LHCN-M2 (cell line): ENCODE measurements at regions not wholly inside any gene's neighbourhood (a gene's known extent, or its start where the extent isn't known, plus 50 kb on each side); places are given as distances from the start of the nearest gene placed in this dataset.

Experiments
- DNase-seq: peaks from one replicate; pipeline ENCODE4 v3.0.0-alpha.2; 2012; ENCODE audit warnings: low read depth

GRCh38 chr9:73219985-73220626 lies 68.4 kb downstream of the ANXA1 start:
- peak; percentile 30 for DNase-seq

GRCh38 chr9:73223594-73223993 lies 71.9 kb downstream of the ANXA1 start:
- DNase-seq = no peak

GRCh38 chr9:73229543-73229942 lies 77.9 kb downstream of the ANXA1 start:
- DNase-seq = no peak

GRCh38 chr9:73230251-73230650 lies 78.6 kb downstream of the ANXA1 start:
- DNase-seq = no peak

- no peak for DNase-seq
These were observed 79.5 kb downstream of the ANXA1 start for GRCh38 chr9:73231203-73231602.

GRCh38 chr9:73233359-73234007 lies 81.8 kb downstream of the ANXA1 start:
- no peak for DNase-seq

- no peak for DNase-seq
These were observed 82.3 kb downstream of the ANXA1 start for GRCh38 chr9:73234008-73234360.

GRCh38 chr9:73237140-73237539 lies 85.5 kb downstream of the ANXA1 start:
- no peak for DNase-seq

GRCh38 chr9:73239570-73240265 lies 88.1 kb downstream of the ANXA1 start:
- no peak for DNase-seq

GRCh38 chr9:73243078-73243477 lies 91.4 kb downstream of the ANXA1 start:
- no peak for DNase-seq

GRCh38 chr9:73259086-73259696 lies 107.5 kb downstream of the ANXA1 start:
- DNase-seq = no peak

- no peak for DNase-seq
These were observed 108.8 kb downstream of the ANXA1 start for GRCh38 chr9:73260506-73260905.

- no peak for DNase-seq
These were observed 113.0 kb downstream of the ANXA1 start for GRCh38 chr9:73264631-73265030.

- DNase-seq = no peak
These were observed 114.2 kb downstream of the ANXA1 start for GRCh38 chr9:73265876-73266275.

- peak; percentile 31 for DNase-seq
These were observed 117.9 kb downstream of the ANXA1 start for GRCh38 chr9:73269430-73270101.

- DNase-seq = peak; percentile 53
These were observed 119.5 kb downstream of the ANXA1 start for GRCh38 chr9:73270967-73271721.

GRCh38 chr9:73280113-73280512 lies 128.4 kb downstream of the ANXA1 start:
- no peak for DNase-seq

- DNase-seq = no peak
These were observed 132.7 kb downstream of the ANXA1 start for GRCh38 chr9:73284377-73284776.

GRCh38 chr9:73294336-73294735 lies 142.7 kb downstream of the ANXA1 start:
- no peak for DNase-seq

- DNase-seq = no peak
These were observed 174.3 kb downstream of the ANXA1 start for GRCh38 chr9:73325983-73326382.

- no peak for DNase-seq
These were observed 175.5 kb downstream of the ANXA1 start for GRCh38 chr9:73327149-73327548.
